IMR-90 (cell line): ENCODE measurements at regions not wholly inside any gene's neighbourhood (a gene's known extent, or its start where the extent isn't known, plus 50 kb on each side); places are given as distances from the start of the nearest gene placed in this dataset.

Source experiments
- ATAC-seq: fragments of 200-7000 bp; cut with Tn5 transposase; 2 replicates; pipeline ENCODE4 v1.9.1; 2020; ENCODE audit warnings: low read depth, mild to moderate bottlenecking, moderate library complexity
- BruUV-seq: library from RNA; stranded (reverse); fragments of 400-500 nt; replicated peaks from 2 replicates; lab custom pipeline; 2021; lab: Mats Ljungman, UMichigan
- CTCF ChIA-PET: fragments of 300-600 bp; formaldehyde crosslinking; extraction: SDS; loops from one replicate; lab custom pipeline; 2021; ENCODE audit warnings: antibody characterized with exemption; lab: Yijun Ruan, JAX
- POLR2A ChIA-PET: fragments of 300-600 bp; sonication (Branson Sonifier 250); formaldehyde crosslinking; loops from one replicate; lab custom pipeline; 2022; ENCODE audit warnings: antibody characterized with exemption; ENCODE audit not compliant: unreplicated experiment; lab: Charles Lee
- DNase-seq: peaks from one replicate; pipeline ENCODE4 v3.0.0; 2013
- H2AFZ ChIP-seq: replicated peaks from 2 replicates; pipeline ENCODE3; 2013; ENCODE audit warnings: low read length, mild to moderate bottlenecking; ENCODE audit not compliant: poor library complexity
- H2AK5ac ChIP-seq: 2 replicates; pipeline ENCODE4 v1.6.1; 2013; ENCODE audit warnings: low read depth, low read length, inconsistent platforms
- H2AK9ac ChIP-seq: replicated peaks from 2 replicates; pipeline ENCODE3; 2013; ENCODE audit warnings: mild to moderate bottlenecking, low read depth, low read length, moderate library complexity; ENCODE audit not compliant: poor library complexity
- H2BK120ac ChIP-seq: 2 replicates; pipeline ENCODE4 v1.6.1; 2013; ENCODE audit warnings: low read depth, low read length, inconsistent platforms
- H2BK15ac ChIP-seq: 3 replicates; pipeline ENCODE4 v1.6.1; 2013; ENCODE audit warnings: low read depth, low read length, inconsistent platforms
- H2BK20ac ChIP-seq: 2 replicates; pipeline ENCODE4 v1.6.1; 2013; ENCODE audit warnings: low read depth, mild to moderate bottlenecking, inconsistent platforms, low read length, moderate library complexity
- H2BK5ac ChIP-seq: 2 replicates; pipeline ENCODE4 v1.6.1; 2013; ENCODE audit warnings: mild to moderate bottlenecking, low read depth, low read length, inconsistent platforms; ENCODE audit not compliant: poor library complexity, severe bottlenecking
- H3K14ac ChIP-seq: replicated peaks from 2 replicates; pipeline ENCODE4 v1.6.1; 2013; ENCODE audit warnings: low read depth, low read length, inconsistent platforms
- H3K18ac ChIP-seq: 2 replicates; pipeline ENCODE4 v1.6.1; 2013; ENCODE audit warnings: low read depth, low read length, control low read depth
- H3K23ac ChIP-seq: 2 replicates; pipeline ENCODE4 v1.6.1; 2013; ENCODE audit warnings: low read depth, low read length, inconsistent platforms
- H3K27ac ChIP-seq: 2 replicates; pipeline ENCODE4 v1.5.1; 2013; ENCODE audit warnings: mild to moderate bottlenecking, control low read depth, low read length; ENCODE audit not compliant: insufficient read depth
- H3K27me3 ChIP-seq: 2 replicates; pipeline ENCODE4 v1.6.1; 2013; ENCODE audit warnings: low read length; ENCODE audit not compliant: control insufficient read depth, insufficient read depth
- H3K36me3 ChIP-seq: 2 replicates; pipeline ENCODE4 v1.6.1; 2013; ENCODE audit warnings: low read length, mixed read lengths; ENCODE audit not compliant: control insufficient read depth, insufficient read depth
- H3K4ac ChIP-seq: 2 replicates; pipeline ENCODE4 v1.6.1; 2013; ENCODE audit warnings: low read depth, low read length, inconsistent platforms
- H3K4me1 ChIP-seq: 2 replicates; pipeline ENCODE4 v1.6.1; 2013; ENCODE audit warnings: low read length, mixed read lengths; ENCODE audit not compliant: control insufficient read depth, insufficient read depth
- H3K4me2 ChIP-seq: 2 replicates; pipeline ENCODE4 v1.6.1; 2013; ENCODE audit warnings: low read depth, mild to moderate bottlenecking, control low read depth, low read length, moderate library complexity
- H3K4me3 ChIP-seq: 2 replicates; pipeline ENCODE4 v1.5.1; 2013; ENCODE audit warnings: low read depth, mild to moderate bottlenecking, control low read depth, low read length, moderate library complexity; ENCODE audit not compliant: insufficient read depth
- H3K56ac ChIP-seq: 2 replicates; pipeline ENCODE4 v1.6.1; 2013; ENCODE audit warnings: low read length, inconsistent platforms; ENCODE audit not compliant: insufficient read depth; ENCODE audit errors: extremely low read depth
- H3K79me1 ChIP-seq, 2 experiments: 2 replicates each; pipeline ENCODE4 v1.6.1; 2013; ENCODE audit warnings: low read length in 2 of 2, inconsistent platforms in 1 of 2, low read depth in 1 of 2
- H3K9ac ChIP-seq: 2 replicates; pipeline ENCODE4 v1.6.1; 2013; ENCODE audit warnings: low read depth, low read length, control low read depth
- H3K9me1 ChIP-seq: 2 replicates; pipeline ENCODE4 v1.6.1; 2013; ENCODE audit warnings: low read length, inconsistent platforms; ENCODE audit not compliant: insufficient read depth
- H3K9me3 ChIP-seq: 2 replicates; pipeline ENCODE4 v1.6.1; 2013; ENCODE audit warnings: low read length; ENCODE audit not compliant: control insufficient read depth, insufficient read depth
- H4K20me1 ChIP-seq: 2 replicates; pipeline ENCODE4 v1.6.1; 2013; ENCODE audit warnings: low read length, inconsistent platforms; ENCODE audit not compliant: insufficient read depth
- H4K5ac ChIP-seq: 2 replicates; pipeline ENCODE4 v1.6.1; 2013; ENCODE audit warnings: mild to moderate bottlenecking, low read depth, low read length, control low read depth
- H4K8ac ChIP-seq, 2 experiments: 2 replicates each; pipeline ENCODE4 v1.6.1; 2013; ENCODE audit warnings: low read depth in 2 of 2, low read length in 2 of 2, control low read depth in 1 of 2, inconsistent platforms in 1 of 2
- H4K91ac ChIP-seq: 2 replicates; pipeline ENCODE4 v1.6.1; 2013; ENCODE audit warnings: low read depth, low read length, inconsistent platforms; ENCODE audit not compliant: insufficient read depth
- BHLHE40 ChIP-seq: fragments of 150-350 bp; IDR thresholded peaks from 2 replicates; pipeline ENCODE4 v1.6.1; 2016; ENCODE audit warnings: mild to moderate bottlenecking, low read depth, low read length
- CHD1 ChIP-seq: IDR thresholded peaks from 2 replicates; pipeline ENCODE4 v1.6.1; 2012; ENCODE audit warnings: low read depth, low read length, improper control_type of control experiment
- MAZ ChIP-seq: IDR thresholded peaks from 2 replicates; pipeline ENCODE4 v1.6.1; 2012; ENCODE audit warnings: low read depth, mild to moderate bottlenecking, low read length, improper control_type of control experiment, moderate library complexity, borderline replicate concordance
- MXI1 ChIP-seq: IDR thresholded peaks from 2 replicates; pipeline ENCODE4 v1.6.1; 2012; ENCODE audit warnings: low read depth, mild to moderate bottlenecking, low read length, moderate library complexity, borderline replicate concordance
- POLR2A ChIP-seq: IDR thresholded peaks from 2 replicates; pipeline ENCODE4 v1.6.1; 2012; ENCODE audit warnings: mild to moderate bottlenecking, low read depth, low read length
- RAD21 ChIP-seq: IDR thresholded peaks from 2 replicates; pipeline ENCODE4 v1.6.1; 2012; ENCODE audit warnings: low read length, improper control_type of control experiment
- RCOR1 ChIP-seq: IDR thresholded peaks from 2 replicates; pipeline ENCODE4 v1.6.1; 2012; ENCODE audit warnings: mild to moderate bottlenecking, low read length, improper control_type of control experiment; ENCODE audit not compliant: insufficient replicate concordance
- SMC3 ChIP-seq: fragments of 150-350 bp; IDR thresholded peaks from 2 replicates; pipeline ENCODE4 v1.6.1; 2016; ENCODE audit warnings: low read depth, mild to moderate bottlenecking, antibody characterized with exemption, low read length, moderate library complexity
- WGBS, 2 experiments: methylation state at CpG; one replicate each; pipeline versions ENCODE4 v1.1.5 to v1.1.7; 2013; ENCODE audit warnings: missing lambda C conversion rate in 2 of 2; ENCODE audit not compliant: insufficient read length in 1 of 2; ENCODE audit errors: extremely low coverage in 2 of 2; 5-methylcytosine and 5-hydroxymethylcytosine counted together
- dilution Hi-C: fragments of 300-500 bp; cut with HindIII; formaldehyde crosslinking; loops from one replicate; pipeline ENCODE4 v1.14.3; 2018; ENCODE audit warnings: low sequenced_read_pairs; ENCODE audit not compliant: unreplicated experiment
- in situ Hi-C: fragments of 300-500 bp; cut with MboI; formaldehyde crosslinking; loops from 3 replicates; pipeline ENCODE4 v1.14.3; 2019; ENCODE audit warnings: low sequenced_read_pairs, inconsistent platforms, mixed read lengths
- intact Hi-C: fragments of 100-400 bp; cut with micrococcal nuclease; formaldehyde crosslinking; loops from 2 replicates; pipeline ENCODE4 v1.10.0; 2022
- TF ChIP-seq, protein P1 (sequence below): conservative IDR thresholded peaks from 2 replicates; pipeline ENCODE4 v1.5.1; 2012; ENCODE audit warnings: mild to moderate bottlenecking, low read depth, low read length, improper control_type of control experiment
- TF ChIP-seq, protein P2 (sequence below): fragments of 150-350 bp; IDR thresholded peaks from 2 replicates; pipeline ENCODE4 v1.6.1; 2016; ENCODE audit warnings: low read depth, mild to moderate bottlenecking, low read length, moderate library complexity, borderline replicate concordance

DNA sequence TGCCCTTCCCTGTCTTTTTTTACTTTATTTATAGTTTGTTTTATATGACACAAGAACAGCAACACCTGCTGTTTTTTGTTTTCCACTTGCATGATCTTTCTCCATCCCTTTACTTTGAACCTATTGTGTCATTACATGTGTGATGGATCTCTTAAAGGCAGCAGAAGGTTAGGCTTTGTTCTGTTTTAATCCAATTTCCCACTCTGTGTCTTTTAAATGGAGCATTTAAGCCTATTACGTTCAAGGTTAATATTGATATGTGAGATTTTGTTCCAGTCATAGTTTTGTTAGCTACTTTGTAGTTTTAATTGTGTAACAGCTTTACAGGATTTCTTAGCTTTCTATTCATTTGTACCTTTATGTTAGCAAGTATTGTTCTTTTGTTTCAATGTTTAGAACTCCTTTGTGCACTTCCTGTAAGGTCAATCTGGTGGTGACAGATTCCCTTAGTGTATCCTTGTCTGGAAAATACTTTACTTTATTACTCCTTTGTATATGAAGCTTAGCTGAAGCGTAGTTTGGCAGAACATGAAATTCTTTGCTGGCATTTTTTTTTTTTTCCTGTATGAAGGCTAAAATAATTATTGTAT, 1443.0 kb upstream of the LRRTM1 start:
- Histone ChIP-seq H3K9me1 (no peaks in the 10 kb centered on the region), H3K9me3 (no peaks in the 10 kb centered on the region), H3K4me1 (no peaks in the 10 kb centered on the region), H2BK20ac (no peak overlapping the region), H3K4me2 (no peak overlapping the region), H3K23ac (no peak overlapping the region), H2AFZ (no peak overlapping the region), H4K8ac (no peak overlapping the region), H4K20me1 (no peaks in the 10 kb centered on the region), H4K91ac (no peak overlapping the region), H3K4ac (no peak overlapping the region), H3K36me3 (no peaks in the 10 kb centered on the region), H2BK120ac (no peak overlapping the region), H3K27ac (no peak overlapping the region), H3K27me3 (no peaks in the 10 kb centered on the region), H3K4me3 (no peak overlapping the region), H2AK5ac (no peak overlapping the region), H2BK5ac (no peak overlapping the region), H3K14ac (no peak overlapping the region), H3K79me1 (no peaks in the 10 kb centered on the region), H2BK15ac (no peak overlapping the region), H3K18ac (no peak overlapping the region), H4K5ac (no peak overlapping the region), H2AK9ac (no peak overlapping the region), H3K56ac (no peak overlapping the region), H3K9ac (no peak overlapping the region)
- intact Hi-C loops: no loop called here
- no CpG with 5 or more reads among the region's 2 CpGs for WGBS, 2 experiments
- BruUV-seq: no TSS peak
- no peak for TF ChIP-seq RCOR1
- no peak for TF ChIP-seq MAZ
- TF ChIP-seq, protein P1, sequence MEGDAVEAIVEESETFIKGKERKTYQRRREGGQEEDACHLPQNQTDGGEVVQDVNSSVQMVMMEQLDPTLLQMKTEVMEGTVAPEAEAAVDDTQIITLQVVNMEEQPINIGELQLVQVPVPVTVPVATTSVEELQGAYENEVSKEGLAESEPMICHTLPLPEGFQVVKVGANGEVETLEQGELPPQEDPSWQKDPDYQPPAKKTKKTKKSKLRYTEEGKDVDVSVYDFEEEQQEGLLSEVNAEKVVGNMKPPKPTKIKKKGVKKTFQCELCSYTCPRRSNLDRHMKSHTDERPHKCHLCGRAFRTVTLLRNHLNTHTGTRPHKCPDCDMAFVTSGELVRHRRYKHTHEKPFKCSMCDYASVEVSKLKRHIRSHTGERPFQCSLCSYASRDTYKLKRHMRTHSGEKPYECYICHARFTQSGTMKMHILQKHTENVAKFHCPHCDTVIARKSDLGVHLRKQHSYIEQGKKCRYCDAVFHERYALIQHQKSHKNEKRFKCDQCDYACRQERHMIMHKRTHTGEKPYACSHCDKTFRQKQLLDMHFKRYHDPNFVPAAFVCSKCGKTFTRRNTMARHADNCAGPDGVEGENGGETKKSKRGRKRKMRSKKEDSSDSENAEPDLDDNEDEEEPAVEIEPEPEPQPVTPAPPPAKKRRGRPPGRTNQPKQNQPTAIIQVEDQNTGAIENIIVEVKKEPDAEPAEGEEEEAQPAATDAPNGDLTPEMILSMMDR: no peak
- no peak for TF ChIP-seq MXI1
- TF ChIP-seq, protein P2, sequence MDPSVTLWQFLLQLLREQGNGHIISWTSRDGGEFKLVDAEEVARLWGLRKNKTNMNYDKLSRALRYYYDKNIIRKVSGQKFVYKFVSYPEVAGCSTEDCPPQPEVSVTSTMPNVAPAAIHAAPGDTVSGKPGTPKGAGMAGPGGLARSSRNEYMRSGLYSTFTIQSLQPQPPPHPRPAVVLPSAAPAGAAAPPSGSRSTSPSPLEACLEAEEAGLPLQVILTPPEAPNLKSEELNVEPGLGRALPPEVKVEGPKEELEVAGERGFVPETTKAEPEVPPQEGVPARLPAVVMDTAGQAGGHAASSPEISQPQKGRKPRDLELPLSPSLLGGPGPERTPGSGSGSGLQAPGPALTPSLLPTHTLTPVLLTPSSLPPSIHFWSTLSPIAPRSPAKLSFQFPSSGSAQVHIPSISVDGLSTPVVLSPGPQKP: no peak
- TF ChIP-seq CHD1: no peak
- no peak for TF ChIP-seq BHLHE40
- TF ChIP-seq POLR2A: no peak
- no peak for TF ChIP-seq SMC3
- no peak for TF ChIP-seq RAD21
- ChIA-PET POLR2A (no interaction called here), CTCF (interaction anchor here (0.6 kb wide), 1 partner anchor 1586 kb away, joined by 3 read pairs; no protein-coding TSS in a partner anchor)
- in situ Hi-C loops: no loop called here
- DNase-seq: no peak
- no peak for ATAC-seq
- dilution Hi-C loops: no loop called here
